ENCODE measurements at regions not wholly inside any gene's neighbourhood (a gene's known extent, or its start where the extent isn't known, plus 50 kb on each side); places are given as distances from the start of the nearest gene placed in this dataset.

- no peak for DNase-seq
Observed at GRCh38 chr6:114520976-114521375, 178.2 kb upstream of the HS3ST5 start.

GRCh38 chr6:114514170-114514569, 171.3 kb upstream of the HS3ST5 start:
- no peak for DNase-seq

- DNase-seq, result no peak
Observed at GRCh38 chr6:114471450-114471849, 128.6 kb upstream of the HS3ST5 start.

GRCh38 chr6:114467931-114468330, 125.1 kb upstream of the HS3ST5 start:
- no peak for DNase-seq

- DNase-seq, result no peak
Observed at GRCh38 chr6:114465511-114465910, 122.7 kb upstream of the HS3ST5 start.

GRCh38 chr6:114453737-114454276, 111.0 kb upstream of the HS3ST5 start:
- DNase-seq, result no peak

- DNase-seq, result no peak
Observed at GRCh38 chr6:114452785-114453401, 110.1 kb upstream of the HS3ST5 start.

GRCh38 chr6:114450631-114451030, 107.8 kb upstream of the HS3ST5 start:
- DNase-seq, result no peak

- DNase-seq, result no peak
Observed at GRCh38 chr6:114449659-114450058, 106.8 kb upstream of the HS3ST5 start.

- DNase-seq, result no peak
Observed at GRCh38 chr6:114446342-114446741, 103.5 kb upstream of the HS3ST5 start.

- DNase-seq, result no peak
Observed at GRCh38 chr6:114445846-114446245, 103.0 kb upstream of the HS3ST5 start.

- no peak for DNase-seq
Observed at GRCh38 chr6:114439411-114439810, 96.6 kb upstream of the HS3ST5 start.

- DNase-seq, result no peak
Observed at GRCh38 chr6:114437235-114437634, 94.4 kb upstream of the HS3ST5 start.

- no peak for DNase-seq
Observed at GRCh38 chr6:114436691-114437090, 93.9 kb upstream of the HS3ST5 start.

GRCh38 chr6:114435985-114436384, 93.2 kb upstream of the HS3ST5 start:
- no peak for DNase-seq

- DNase-seq, result no peak
Observed at GRCh38 chr6:114432400-114432799, 89.6 kb upstream of the HS3ST5 start.

GRCh38 chr6:114431641-114432040, 88.8 kb upstream of the HS3ST5 start:
- no peak for DNase-seq

GRCh38 chr6:114430534-114431124, 87.8 kb upstream of the HS3ST5 start:
- no peak for DNase-seq

GRCh38 chr6:114428341-114428740, 85.5 kb upstream of the HS3ST5 start:
- DNase-seq, result no peak

GRCh38 chr6:114421199-114421598, 78.4 kb upstream of the HS3ST5 start:
- DNase-seq, result no peak

GRCh38 chr6:114419175-114419574, 76.4 kb upstream of the HS3ST5 start:
- no peak for DNase-seq

- DNase-seq, result no peak
Observed at GRCh38 chr6:114418304-114418972, 75.6 kb upstream of the HS3ST5 start.

- DNase-seq, result no peak
Observed at GRCh38 chr6:114407426-114408035, 64.7 kb upstream of the HS3ST5 start.

All from suppressor macrophage (primary cell).